K562 (cell line): ENCODE measurements at regions not wholly inside any gene's neighbourhood (a gene's known extent, or its start where the extent isn't known, plus 50 kb on each side); places are given as distances from the start of the nearest gene placed in this dataset.
A peak's percentile ranks its signal among the peaks of the same experiment; 100 is the strongest.

Experiments used
- AFF1 ChIP-seq, 2 experiments: fragments of 450-650 bp; IDR thresholded peaks; 2 replicates each; pipeline ENCODE4 v1.6.1; 2018; ENCODE audit warnings: mild to moderate bottlenecking in 2 of 2, low read depth in 1 of 2; ENCODE audit not compliant: partially characterized antibody in 2 of 2
- C11orf30 ChIP-seq: fragments of 450-650 bp; IDR thresholded peaks from 2 replicates; pipeline ENCODE4 v1.6.1; 2016; ENCODE audit warnings: low read depth, mild to moderate bottlenecking
- ELK1 ChIP-seq: sonication (generic); formaldehyde crosslinking; IDR thresholded peaks from 2 replicates; pipeline ENCODE4 v1.8.1; 2022; ENCODE audit warnings: missing genetic modification reagents
- EP300 ChIP-seq: IDR thresholded peaks from 2 replicates; pipeline ENCODE4 v1.6.1; 2012; ENCODE audit warnings: low read length, improper control_type of control experiment
- GABPB1 ChIP-seq: sonication (generic); formaldehyde crosslinking; IDR thresholded peaks from 2 replicates; pipeline ENCODE4 v1.8.0; 2022; ENCODE audit warnings: mild to moderate bottlenecking, missing genetic modification reagents
- GATA2 ChIP-seq: sonication (generic); formaldehyde crosslinking; IDR thresholded peaks from 2 replicates; pipeline ENCODE4 v1.4.0; 2020; ENCODE audit warnings: mild to moderate bottlenecking, missing genetic modification reagents
- KDM1A ChIP-seq, 2 experiments: fragments of 450-650 bp; IDR thresholded peaks; 2 replicates each; pipeline ENCODE4 v1.6.1; 2016; ENCODE audit warnings: mild to moderate bottlenecking in 2 of 2
- MAZ ChIP-seq, 2 experiments: fragments of 450-650 bp in 1 of 2; sonication (generic) in 1 of 2; formaldehyde crosslinking; IDR thresholded peaks in 1 of 2; conservative IDR thresholded peaks in 1 of 2; 2 replicates each; pipeline versions ENCODE4 v1.4.0 to v1.5.0; 2020; ENCODE audit warnings: mild to moderate bottlenecking in 1 of 2, missing genetic modification reagents in 1 of 2
- MTA3 ChIP-seq: fragments of 450-650 bp; formaldehyde crosslinking; IDR thresholded peaks from 2 replicates; pipeline ENCODE4 v1.6.1; 2017; ENCODE audit warnings: mild to moderate bottlenecking, borderline replicate concordance
- POLR2A ChIP-seq: fragments of 450-650 bp; conservative IDR thresholded peaks from 2 replicates; pipeline ENCODE4 v1.6.1; 2016
- RBFOX2 ChIP-seq: fragments of 200-400 bp; formaldehyde crosslinking; IDR thresholded peaks from 2 replicates; pipeline ENCODE4 v1.6.1; 2017; ENCODE audit warnings: low read depth, mild to moderate bottlenecking, low read length, moderate library complexity
- TCFL5 ChIP-seq: fragments of 250-450 bp; sonication (Bioruptor Pico); conservative IDR thresholded peaks from 2 replicates; pipeline ENCODE4 v1.6.1; 2021; ENCODE audit warnings: mild to moderate bottlenecking, moderate library complexity, matching md5 sums
- TFAP4 ChIP-seq: sonication (generic); formaldehyde crosslinking; IDR thresholded peaks from 2 replicates; pipeline ENCODE4 v1.8.0; 2022; ENCODE audit warnings: missing genetic modification reagents, mild to moderate bottlenecking, moderate library complexity, borderline replicate concordance
- ZBTB8A ChIP-seq: fragments of 450-650 bp; IDR thresholded peaks from 2 replicates; pipeline ENCODE4 v1.6.1; 2018; ENCODE audit warnings: mild to moderate bottlenecking, moderate library complexity; ENCODE audit not compliant: partially characterized antibody
- ZNF592 ChIP-seq: fragments of 450-650 bp; IDR thresholded peaks from 2 replicates; pipeline ENCODE4 v1.6.1; 2017; ENCODE audit warnings: antibody characterized with exemption, mild to moderate bottlenecking

GRCh38 chr20:62533591-62534495 is 58.0 kb upstream of the GATA5 start (continued):
- peak in 1 of 2 experiments; percentile 40 for TF ChIP-seq AFF1 (IDR thresholded peaks at IDR 0.05; ENCODE audit: low read depth in 1 of 2, partially characterized antibody in 2 of 2)
- TF ChIP-seq EP300: peak; percentile 70
- no peak for TF ChIP-seq ELK1 (CRISPR knock-in tag)
- peak; percentile 61 for TF ChIP-seq TFAP4 (CRISPR knock-in tag)
- peak; percentile 60 to 77; a peak in 2 of 4 replicates for TF ChIP-seq MAZ (CRISPR knock-in tag; conservative IDR thresholded peaks at IDR 0.05 in 1 of 2, IDR thresholded peaks at IDR 0.05 in 1 of 2)
- no peak for TF ChIP-seq TCFL5 (CRISPR knock-in tag)
- TF ChIP-seq ZNF592: peak; percentile 79
- peak in 1 of 2 experiments; percentile 40; a peak in 1 of 4 replicates for TF ChIP-seq KDM1A (IDR thresholded peaks at IDR 0.05)
- no peak for TF ChIP-seq ZBTB8A
- TF ChIP-seq GATA2: peak; percentile 58; the same call in 1 of the 2 replicates
- peak; percentile 28; the same call in 1 of the 2 replicates for TF ChIP-seq GABPB1 (CRISPR knock-in tag)
- peak; percentile 52 for TF ChIP-seq POLR2A
- peak; percentile 59; the same call in 1 of the 2 replicates for TF ChIP-seq RBFOX2
- TF ChIP-seq MTA3: peak; percentile 73
- peak; percentile 83 for TF ChIP-seq C11orf30
